Activated effector memory CD4-positive, alpha-beta T cell treated with Interleukin-2 at 50 U/mL for 16 hours (primary cell): ENCODE measurements at regions not wholly inside any gene's neighbourhood (a gene's known extent, or its start where the extent isn't known, plus 50 kb on each side); places are given as distances from the start of the nearest gene placed in this dataset.

ENCODE experiments used
- DNase-seq: peaks from one replicate; pipeline ENCODE4 v3.0.0-alpha.2; 2020

DNA sequence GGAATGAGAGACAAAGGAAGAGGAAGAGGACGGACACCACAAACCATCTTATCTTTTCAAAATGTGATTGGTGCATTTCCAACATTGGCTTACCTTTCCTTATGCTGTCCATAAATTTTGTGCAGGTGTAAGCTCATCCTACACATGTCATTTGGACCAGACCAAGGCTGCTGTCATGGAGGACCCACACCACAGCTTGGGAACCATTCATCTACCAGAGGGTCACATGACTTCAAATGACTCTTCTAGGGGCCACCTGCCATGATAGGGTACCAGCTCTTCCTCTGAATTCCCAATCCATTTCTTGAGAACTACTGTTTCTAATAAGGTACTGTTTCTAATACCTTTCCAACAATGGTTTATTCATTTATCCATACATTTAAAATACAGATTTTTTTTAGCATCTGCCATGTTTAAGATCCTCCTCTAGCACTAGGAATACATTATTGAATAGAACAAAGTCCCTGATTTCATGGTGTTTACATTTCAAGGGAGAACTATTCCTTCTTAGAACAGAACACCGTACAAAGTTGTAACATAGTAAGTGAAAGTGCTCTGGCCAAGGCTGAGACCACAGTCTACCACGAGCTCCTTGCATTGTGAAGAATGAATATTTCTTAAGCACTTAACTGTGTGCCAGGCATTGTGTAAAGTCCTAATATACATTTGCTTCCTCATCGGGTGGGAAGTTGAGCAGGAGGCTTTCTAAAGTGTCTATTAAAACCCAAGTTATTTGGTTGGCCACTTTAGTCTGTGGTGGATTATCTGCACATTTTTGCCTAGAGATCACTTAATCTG, 246.1 kb upstream of the FN1 start:
- no peak for DNase-seq

DNA sequence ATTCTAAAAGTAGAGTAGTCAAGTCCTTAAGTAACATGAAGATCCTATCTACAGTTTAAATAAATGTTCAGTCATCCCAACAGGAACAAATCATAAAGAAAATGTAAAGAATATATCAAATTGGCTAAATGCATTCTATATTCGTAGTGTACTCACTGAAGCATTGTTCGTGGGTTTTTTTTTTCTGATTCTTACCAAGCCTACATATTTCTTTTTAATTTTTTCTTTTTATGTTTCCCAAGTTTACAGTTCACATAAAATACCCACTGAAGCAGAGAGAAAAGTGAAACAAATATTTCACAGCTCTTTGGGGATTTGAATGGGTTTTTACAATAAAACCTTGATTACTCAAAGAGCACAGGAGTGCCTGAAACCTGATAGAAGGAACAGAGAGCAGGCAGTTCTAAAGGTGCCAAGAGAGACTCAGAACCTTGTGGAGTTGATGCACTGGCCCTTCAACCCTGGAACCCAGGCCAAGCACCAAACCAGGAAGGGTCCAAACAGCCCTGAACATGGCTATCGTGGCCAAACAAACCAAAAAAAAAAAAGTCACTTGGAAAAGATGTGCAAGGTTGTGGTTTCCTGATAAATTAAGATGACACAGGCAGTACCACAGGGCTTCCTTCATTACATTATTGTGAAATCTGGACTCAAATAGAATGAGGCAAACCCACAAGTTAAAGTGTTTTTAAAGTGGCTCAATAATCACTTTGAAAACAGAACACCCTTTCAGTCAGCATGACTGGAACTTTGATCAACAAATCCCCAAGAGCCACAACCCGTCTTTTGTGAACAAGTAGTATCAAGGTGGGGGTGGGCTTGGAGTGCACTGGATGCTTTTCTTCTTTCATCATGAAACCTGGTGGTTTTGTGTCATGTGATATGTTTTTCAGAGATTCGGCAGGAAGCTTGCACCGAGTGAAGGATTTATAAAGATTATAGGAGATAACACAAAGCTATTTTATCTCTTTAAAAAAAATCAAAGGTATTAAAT, 245.0 kb upstream of the FN1 start:
- no peak for DNase-seq

DNA sequence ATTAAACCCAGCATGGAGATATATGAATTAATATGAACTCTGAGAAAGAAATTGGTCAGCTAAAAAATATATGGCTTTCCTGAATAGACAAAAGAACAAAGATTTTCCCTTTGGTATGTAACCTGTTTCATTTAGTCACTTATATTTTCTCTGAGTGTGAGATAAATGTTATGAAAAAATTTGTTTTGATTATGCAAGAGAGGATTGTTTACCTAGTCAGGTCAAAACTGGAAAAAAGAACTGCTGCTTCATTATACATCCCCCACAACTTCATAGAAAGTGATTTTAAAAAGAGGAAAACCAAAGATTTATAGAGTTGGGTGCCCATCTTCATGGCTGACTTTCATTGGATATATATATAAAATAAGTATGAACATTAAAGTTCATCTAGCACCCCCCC, 242.2 kb upstream of the FN1 start:
- no peak for DNase-seq

DNA sequence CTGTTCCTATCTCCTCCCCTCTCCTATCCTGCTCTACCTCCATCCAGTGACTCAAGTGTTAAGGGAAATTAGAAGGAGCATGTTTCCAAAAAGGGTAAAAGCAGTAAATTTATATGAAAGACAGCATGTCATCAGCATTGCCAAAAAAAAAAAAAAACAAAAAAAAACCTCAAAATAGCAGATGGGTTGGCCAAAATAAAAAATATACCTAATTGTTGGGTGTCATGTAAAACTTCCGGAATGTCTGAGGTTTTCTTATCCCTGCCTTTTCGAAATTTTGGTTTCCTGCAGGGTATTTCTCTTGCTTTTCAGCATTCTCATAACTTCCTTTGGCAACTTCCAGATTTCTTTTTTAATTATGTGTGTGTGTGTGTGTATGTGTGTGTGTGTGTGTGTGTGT, 241.6 kb upstream of the FN1 start:
- DNase-seq: no peak

DNA sequence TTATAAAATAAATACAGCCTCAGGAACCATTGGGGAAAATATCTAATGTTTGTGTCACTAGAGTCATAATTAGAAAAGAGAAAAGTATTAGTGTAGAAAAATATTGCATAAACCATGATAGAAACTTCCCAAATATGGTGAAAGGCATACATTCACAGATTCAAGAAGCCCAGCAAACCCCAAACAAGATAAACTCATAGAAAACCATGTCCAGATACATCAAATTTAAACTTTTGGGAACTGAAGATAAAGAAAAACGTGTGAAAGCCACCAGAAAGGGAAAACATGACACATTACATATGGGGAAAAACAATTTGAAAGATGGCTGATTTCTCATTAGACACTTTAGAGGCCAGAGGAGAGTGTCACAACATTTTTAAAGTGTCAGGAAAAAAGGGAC, 236.5 kb upstream of the FN1 start:
- DNase-seq: no peak

DNA sequence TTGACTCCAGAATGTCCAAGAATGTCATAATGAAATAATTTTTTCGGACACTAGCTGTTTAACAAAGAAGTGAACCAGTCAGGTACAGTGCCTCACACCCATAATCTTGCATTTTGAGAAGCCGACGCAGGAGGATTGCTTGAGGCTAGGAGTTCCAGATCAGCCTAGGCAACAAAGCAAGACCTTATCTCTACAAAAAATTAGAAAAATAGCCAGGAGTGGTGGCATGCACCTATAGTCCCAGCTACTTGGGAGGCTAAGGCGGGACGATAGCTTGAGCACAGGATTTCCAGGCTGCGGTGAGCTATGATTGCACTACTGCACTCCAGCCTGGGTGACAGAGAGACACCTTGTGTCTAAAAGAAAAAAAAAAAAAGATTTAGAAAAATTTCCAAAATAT, 235.8 kb upstream of the FN1 start:
- DNase-seq: no peak

DNA sequence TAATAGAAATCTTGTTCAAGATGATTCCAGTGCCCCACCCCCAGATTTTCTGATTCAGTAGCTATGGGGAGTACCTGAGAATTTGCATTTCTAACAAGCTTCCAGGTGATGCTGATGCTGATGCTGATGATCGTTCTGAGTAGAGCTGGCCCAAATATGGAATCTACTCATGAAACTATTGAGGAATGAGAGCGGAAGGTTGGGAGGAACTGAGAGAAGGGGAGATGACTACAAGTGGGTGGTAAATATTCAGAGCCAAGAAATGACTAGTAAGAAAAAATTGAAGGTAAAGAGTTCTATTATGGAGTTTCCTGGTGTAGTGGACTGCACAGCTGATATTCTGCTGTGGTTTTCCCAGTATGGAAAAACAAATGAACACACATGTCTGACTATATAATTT, 235.4 kb upstream of the FN1 start:
- no peak for DNase-seq

DNA sequence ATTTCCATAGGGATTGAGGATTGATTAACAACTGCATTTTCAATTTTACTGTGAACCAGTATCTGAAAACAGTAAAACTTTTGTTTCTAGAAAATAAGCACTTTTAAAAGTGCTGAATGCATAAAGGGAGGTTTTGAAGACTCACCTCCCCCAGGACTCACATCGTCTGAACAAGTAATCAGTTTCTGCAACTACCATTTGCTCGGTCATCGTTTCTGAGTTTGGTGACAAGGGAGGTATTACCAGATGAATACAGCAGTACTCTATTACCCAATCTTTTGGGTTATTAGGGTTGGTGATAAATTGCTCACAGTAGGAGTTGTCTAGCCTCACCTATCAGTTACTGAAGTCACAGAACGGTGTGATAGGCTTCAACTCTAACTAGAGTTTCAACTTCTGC, 234.5 kb upstream of the FN1 start:
- no peak for DNase-seq

DNA sequence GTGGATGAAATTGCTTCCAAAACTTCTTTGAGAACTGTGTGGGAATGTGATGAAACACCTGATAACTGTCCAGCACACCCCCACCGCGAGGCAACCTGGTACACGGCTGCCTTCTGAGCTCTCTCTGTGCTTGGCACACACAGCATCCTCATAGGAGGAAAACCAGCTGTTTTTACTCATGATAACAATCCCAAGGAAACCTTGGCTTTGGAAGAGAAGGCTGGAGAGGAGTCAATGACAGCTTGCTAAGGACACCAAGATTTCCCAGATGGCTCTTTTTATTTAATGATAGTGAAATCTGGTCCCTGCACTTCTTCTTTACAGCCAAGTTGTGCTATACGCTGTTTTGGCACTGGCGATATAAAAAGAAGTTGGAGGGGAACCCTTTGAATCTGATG, 232.5 kb upstream of the FN1 start:
- no peak for DNase-seq

DNA sequence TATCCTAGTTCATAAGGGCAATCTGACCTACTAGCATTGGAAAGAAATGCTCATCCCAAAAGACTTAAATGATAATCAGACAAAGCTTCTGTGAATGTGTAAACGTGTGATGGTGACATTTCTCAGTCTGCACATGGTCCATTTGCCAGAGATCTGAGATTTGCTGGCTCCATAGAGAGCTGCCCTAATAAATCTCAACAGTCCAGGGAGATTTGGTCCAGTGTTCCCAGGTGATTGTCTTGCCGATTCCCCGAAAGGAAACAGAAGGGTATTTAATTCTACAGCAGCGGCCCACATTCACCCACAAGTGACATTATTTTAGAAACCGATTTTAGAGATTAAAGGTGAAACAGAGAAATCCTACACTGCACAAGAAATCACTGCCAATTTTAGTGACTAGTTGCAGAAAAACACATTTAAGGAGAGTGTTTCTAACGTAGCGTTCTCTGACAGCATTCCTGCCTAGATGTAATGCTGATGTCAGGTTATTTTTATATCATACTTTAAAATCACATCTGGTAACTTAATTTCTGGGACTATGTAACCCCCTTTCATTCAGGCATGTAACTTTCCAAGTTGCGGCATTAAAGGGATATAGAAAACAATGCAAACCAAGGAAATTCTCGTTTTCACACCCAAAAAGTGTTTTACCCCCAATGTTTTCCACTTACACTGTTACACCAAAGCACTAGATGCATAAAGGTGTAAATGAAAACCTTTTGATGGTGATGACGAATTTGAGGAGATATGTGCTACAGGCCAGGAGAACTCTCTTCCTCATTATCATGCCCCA, 231.9 kb upstream of the FN1 start:
- DNase-seq: no peak

DNA sequence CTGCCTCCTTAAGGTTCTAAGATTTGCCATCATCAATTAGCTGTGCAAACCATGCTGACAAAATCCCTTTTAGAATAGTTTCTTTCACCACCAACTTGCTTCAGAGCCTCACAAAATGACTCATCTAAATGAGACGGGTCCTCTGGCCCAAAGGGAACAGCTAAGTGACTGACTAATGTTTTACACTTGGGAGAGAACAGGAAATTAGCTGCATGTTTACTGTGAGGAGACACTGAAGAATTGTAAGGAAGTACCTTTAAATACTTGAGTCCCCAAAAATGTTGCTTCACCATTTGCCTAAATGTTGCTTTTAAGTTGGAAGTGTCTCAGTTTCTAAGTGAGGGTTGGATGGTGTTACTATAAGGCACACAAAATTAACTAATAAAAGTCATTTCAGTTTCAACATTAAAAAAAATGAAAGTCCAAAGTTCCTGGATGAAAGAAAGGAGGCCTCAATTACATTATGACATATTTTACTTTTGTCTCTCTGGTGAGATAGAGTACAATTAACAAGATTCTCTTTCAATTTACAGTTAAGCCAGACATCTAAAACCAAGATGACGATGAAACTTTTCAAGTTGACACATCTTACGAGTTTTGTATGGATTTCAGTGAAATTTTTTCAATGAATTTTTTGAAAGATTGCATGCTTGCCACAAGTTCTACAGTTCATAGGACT, 229.1 kb upstream of the FN1 start:
- DNase-seq: no peak

DNA sequence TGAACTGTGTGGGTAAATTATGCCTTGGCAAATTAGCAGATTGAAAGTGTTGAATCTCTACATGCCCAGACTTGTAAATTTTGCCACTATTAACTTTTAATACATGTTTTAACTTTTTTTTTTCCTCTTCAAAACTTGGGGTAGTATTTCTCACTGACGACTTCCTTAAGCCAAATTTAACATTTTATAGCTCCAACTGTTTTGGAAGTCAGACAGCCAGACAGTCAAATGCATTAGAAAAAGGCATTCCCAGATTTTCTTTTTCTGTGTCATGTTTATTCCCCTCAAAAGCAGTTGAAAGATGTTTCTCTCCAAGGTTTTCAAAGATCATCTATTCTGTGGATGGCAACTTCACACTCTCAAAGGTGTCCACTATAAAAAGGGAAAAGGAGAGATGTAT, 226.8 kb upstream of the FN1 start:
- DNase-seq: no peak

DNA sequence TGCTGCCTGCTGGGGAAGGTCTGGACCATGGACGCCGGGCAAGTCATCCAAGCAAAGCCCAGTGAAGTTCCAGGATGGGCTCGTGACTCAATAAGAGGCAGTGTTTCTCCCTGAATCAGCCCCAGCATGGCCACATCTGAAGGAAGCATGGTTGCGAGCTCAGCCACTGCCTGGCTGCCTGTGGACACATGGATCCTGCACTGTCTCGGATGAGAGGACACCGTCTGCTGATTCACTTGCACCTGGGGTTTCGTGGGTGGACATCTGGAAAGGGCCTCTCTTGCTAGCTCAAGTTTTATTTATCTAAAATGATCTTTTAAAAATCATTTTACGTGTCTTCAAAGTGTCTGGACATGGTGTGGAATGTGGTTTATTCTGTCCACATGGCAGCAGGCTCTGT, 224.8 kb upstream of the FN1 start:
- no peak for DNase-seq

DNA sequence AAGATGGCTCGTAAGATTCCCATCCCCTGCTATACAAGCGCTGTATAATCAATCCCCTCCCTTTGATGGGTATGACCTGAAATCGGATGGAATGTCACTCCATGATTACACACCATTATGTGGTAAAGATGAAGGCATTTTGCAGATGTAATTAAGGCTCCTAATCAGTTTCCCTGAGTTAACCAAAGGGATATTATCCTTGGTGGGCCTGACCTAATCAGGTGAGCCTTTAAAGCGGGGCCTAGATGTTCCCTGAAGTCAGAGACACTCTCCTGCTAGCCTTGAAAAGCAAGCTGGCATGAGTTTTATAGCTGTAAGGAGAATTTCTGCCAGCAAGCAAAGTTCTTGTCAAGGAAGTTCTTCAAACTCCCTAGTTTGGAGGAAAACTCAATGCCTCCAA, 223.8 kb upstream of the FN1 start:
- no peak for DNase-seq

DNA sequence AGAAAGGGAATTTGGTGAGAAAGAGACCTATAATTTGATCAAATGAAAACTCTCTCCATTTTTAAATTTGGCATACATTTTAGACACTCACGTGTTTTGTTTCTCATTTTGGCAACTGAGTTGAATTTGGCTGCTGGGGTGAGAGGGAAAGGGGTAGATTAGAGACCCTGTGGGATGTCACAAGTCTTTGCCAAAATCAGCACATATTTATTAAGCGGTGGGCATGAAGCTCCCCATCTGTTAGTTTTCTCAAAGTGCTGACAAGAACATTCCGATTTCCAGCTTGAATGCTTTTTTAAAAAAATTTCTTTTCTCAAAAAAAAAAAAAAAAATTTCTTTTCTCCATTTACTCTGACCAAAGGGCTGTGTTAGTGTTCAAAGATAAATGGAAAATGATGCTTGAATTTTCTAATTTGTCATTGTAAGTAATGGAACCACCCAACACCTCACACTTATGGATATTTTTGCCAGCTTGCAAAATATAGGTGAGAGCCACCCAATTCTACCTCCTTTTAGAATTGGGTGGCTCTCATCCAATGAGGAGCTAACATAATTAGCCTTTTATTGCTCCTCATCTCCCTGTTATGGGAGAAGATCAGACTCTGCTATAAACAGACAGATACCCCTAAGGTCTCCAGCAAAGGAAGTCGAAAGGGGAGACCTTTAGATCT, 222.9 kb upstream of the FN1 start:
- no peak for DNase-seq

DNA sequence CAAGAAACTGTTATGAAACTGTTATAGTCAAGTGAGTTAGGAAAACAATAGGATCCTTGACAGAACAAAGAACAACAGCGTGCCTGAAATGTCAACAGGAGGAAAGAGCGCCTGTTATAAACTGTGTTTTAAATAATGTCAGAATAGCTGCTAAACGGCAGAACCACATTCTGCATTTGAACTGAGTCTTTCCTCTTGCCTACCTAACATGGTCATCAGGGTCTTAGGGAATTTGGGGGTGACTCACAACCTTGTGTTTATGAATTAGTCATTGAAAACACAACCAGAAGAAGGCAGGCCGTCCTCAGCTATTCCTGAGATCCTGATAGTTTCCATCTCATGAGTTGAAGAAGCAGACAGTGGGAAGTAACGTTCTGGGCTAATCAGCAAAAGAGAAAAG, 222.0 kb upstream of the FN1 start:
- no peak for DNase-seq

DNA sequence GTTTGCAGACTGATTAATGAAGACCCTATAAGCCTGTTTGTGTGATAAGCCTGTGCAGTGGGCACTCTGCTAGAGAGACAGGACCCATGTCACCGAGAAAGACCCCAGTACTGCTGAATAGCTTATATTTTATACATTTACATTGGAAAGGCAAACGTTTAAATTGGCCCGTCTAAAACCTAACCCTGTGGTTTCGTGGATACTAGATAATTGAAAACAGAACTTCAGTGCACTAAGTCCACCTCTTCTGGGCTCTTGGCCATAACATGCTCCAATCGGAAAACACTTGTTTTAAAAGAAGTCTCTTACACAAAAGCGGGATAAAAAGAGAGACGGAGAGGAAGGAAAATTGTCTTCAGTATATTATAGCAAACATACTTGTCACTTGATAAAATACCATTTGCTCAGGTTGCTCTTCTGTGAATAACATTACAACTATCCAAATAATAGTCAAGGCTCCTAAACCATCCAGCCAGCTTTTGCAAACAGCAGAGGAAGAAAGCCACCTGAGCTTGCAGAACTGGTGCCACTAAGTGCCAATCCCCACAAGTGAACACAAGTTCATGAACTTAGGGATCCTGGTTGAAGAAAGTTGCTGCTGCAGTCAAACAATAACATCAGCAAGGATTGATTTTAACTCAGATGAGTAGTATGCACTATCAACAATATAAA, 218.4 kb upstream of the FN1 start:
- DNase-seq: no peak

DNA sequence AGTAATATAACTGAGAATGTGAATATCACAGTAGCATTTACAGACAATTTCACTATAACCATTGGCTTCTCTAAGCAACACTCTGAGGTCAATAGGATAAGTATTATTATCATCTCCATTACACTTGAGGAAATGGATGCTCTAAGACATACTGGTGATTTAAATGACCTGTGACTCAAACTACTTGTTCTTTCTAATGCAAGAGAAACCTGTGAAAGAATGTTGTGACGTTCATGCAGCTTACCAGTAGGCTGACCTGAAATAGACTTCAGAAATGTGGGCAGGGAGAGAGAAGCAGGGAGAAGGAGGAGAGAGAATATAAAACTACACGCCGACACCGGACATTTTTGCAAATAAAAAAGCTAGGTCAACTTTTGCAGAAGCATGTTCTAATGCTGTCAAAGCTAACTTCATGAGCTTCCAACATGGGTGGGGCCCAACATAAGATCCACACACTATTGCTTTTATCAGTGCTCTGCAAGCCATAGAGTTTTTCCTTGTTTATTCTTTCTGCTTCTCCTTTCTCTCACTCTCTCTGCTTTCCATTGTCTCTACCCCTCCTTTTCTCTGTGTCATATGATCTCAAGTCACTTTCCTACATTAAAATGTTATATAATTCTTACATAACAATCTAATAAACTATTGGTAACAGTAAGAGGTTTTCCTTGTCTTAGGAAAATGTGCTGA, 217.6 kb upstream of the FN1 start:
- no peak for DNase-seq

DNA sequence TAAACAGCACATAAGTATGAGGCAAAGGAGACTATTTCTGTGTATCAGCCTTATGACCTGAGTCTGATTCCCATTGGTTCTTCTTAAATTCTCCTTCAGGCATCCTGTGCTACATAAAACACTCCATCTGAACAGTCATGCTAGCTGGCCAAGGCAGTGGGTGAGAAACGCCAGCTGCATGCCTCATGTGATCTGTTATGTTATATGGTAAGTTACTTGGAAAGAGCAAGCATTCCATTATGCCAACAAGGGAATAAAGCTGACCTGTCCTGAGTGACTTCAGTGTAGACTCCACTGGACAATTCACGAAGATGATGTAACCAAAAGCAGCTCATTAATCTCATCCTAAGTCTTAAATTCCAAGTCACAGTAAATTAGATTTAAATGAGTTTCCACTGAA, 216.5 kb upstream of the FN1 start:
- no peak for DNase-seq

DNA sequence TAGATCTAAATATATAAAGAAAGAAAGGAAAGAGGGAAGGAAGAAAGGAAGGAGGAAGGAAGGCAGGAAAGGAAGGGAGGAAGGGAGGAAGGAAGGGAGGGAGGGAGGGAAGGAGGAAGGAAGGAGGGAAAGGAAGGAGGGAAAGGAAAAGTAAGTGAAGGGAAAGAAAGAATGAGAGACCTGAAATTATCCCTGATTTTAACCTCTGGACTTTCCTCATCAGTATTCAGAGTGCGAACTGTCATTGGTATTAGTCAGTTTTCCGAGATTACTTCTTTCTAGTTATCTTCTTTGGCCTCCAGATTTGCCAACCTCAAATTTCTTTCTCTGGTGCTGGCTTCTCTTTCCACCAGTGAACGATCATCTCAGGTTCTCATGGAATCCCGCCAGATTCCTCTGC, 215.5 kb upstream of the FN1 start:
- DNase-seq: no peak
